A549 (cell line): ENCODE measurements at regions not wholly inside any gene's neighbourhood (a gene's known extent, or its start where the extent isn't known, plus 50 kb on each side); places are given as distances from the start of the nearest gene placed in this dataset.

ENCODE experiments used
- ATAC-seq, 2 experiments: fragments of 200-7000 bp in 1 of 2; fragments of >200 bp in 1 of 2; cut with Nextera tagmentation in 1 of 2; cut with Tn5 transposase in 1 of 2; 3 replicates each; pipeline versions ENCODE4 v1.8.0 to v1.9.1; 2018 to 2020; ENCODE audit warnings: mild to moderate bottlenecking in 1 of 2, moderate library complexity in 1 of 2
- CTCF ChIA-PET: fragments of 300-600 bp; sonication (Branson Sonifier 250); formaldehyde crosslinking; extraction: SDS; loops from one replicate; lab custom pipeline; 2021; ENCODE audit warnings: antibody characterized with exemption, inconsistent platforms; lab: Yijun Ruan, JAX
- POLR2A ChIA-PET: fragments of 350-600 bp; formaldehyde crosslinking; extraction: SDS; loops from one replicate; lab custom pipeline; 2021; ENCODE audit warnings: antibody characterized with exemption, inconsistent platforms; lab: Yijun Ruan, JAX
- DNase-seq, 2 experiments: peaks; one replicate each; pipeline versions ENCODE4 v3.0.0 to v3.0.0-alpha.2; 2011 to 2016; ENCODE audit warnings: low read depth in 1 of 2, low spot score in 1 of 2
- FAIRE-seq: peaks from 2 replicates; lab custom pipeline; 2011; peaks lifted over from hg19 to GRCh38; lab: Jason Lieb, UNC
- H3K27ac ChIP-seq, 2 experiments: fragments of >200 bp; sonication (Bioruptor Twin); formaldehyde crosslinking; 3 replicates each; pipeline ENCODE4 v1.5.1; 2016 to 2017
- H3K4me1 ChIP-seq: fragments of >200 bp; sonication (Bioruptor Twin); formaldehyde crosslinking; 3 replicates; pipeline ENCODE4 v1.6.1; 2016
- H3K4me2 ChIP-seq: fragments of >200 bp; sonication (Bioruptor Twin); formaldehyde crosslinking; 3 replicates; pipeline ENCODE4 v1.6.1; 2016
- H3K4me3 ChIP-seq: fragments of >200 bp; sonication (Bioruptor Twin); formaldehyde crosslinking; 3 replicates; pipeline ENCODE4 v1.5.1; 2016
- H3K9me3 ChIP-seq: fragments of >200 bp; sonication (Bioruptor Twin); formaldehyde crosslinking; 3 replicates; pipeline ENCODE4 v1.6.1; 2016
- CBX2 ChIP-seq: fragments of 200-600 bp; sonication (generic); IDR thresholded peaks from 2 replicates; pipeline ENCODE4 v1.6.1; 2016; ENCODE audit warnings: low read depth, mild to moderate bottlenecking, borderline replicate concordance
- CBX8 ChIP-seq: fragments of 200-600 bp; sonication (generic); IDR thresholded peaks from 2 replicates; pipeline ENCODE4 v1.6.1; 2016
- CHD2 ChIP-seq: fragments of 150-350 bp; IDR thresholded peaks from 2 replicates; pipeline ENCODE4 v1.6.1; 2014; ENCODE audit warnings: low read length; ENCODE audit not compliant: partially characterized antibody
- CTCF ChIP-seq: fragments of >200 bp; sonication (Bioruptor Twin); formaldehyde crosslinking; IDR thresholded peaks from 3 replicates; pipeline ENCODE4 v1.5.1; 2016
- EHF ChIP-seq: fragments of 250-450 bp; sonication (Bioruptor Pico); IDR thresholded peaks from 2 replicates; pipeline ENCODE4 v1.5.0; 2020; ENCODE audit warnings: mild to moderate bottlenecking
- ESRRA ChIP-seq: fragments of 150-350 bp; IDR thresholded peaks from 2 replicates; pipeline ENCODE4 v1.6.1; 2014; ENCODE audit warnings: mild to moderate bottlenecking, low read length, borderline replicate concordance
- FOSB ChIP-seq: fragments of 250-450 bp; sonication (Bioruptor Pico); IDR thresholded peaks from 2 replicates; pipeline ENCODE4 v1.5.0; 2020; ENCODE audit warnings: mild to moderate bottlenecking, moderate library complexity
- FOSL2 ChIP-seq, 2 experiments: fragments of 450-650 bp in 1 of 2; fragments of >200 bp in 1 of 2; sonication (Bioruptor Twin) in 1 of 2; formaldehyde crosslinking; IDR thresholded peaks; 2 replicates each; pipeline versions ENCODE4 v1.5.0 to v1.6.1; 2016 to 2020; ENCODE audit warnings: mild to moderate bottlenecking in 1 of 2, moderate library complexity in 1 of 2
- FOXS1 ChIP-seq: fragments of 250-450 bp; sonication (Bioruptor Pico); IDR thresholded peaks from 2 replicates; pipeline ENCODE4 v1.5.0; 2020; ENCODE audit warnings: mild to moderate bottlenecking, moderate library complexity
- HES2 ChIP-seq: fragments of >200 bp; sonication (Bioruptor Twin); formaldehyde crosslinking; IDR thresholded peaks from 2 replicates; pipeline ENCODE4 v1.6.1; 2016
- HOXB5 ChIP-seq: fragments of 250-450 bp; sonication (Bioruptor Pico); IDR thresholded peaks from 2 replicates; pipeline ENCODE4 v1.5.0; 2020; ENCODE audit warnings: mild to moderate bottlenecking, moderate library complexity
- JUN ChIP-seq, 2 experiments: fragments of >200 bp; sonication (Bioruptor Twin); formaldehyde crosslinking; IDR thresholded peaks; 2 replicates in 1 of 2; 3 replicates in 1 of 2; pipeline ENCODE4 v1.6.1; 2016 to 2017
- KDM5A ChIP-seq: fragments of 200-600 bp; sonication (generic); IDR thresholded peaks from 2 replicates; pipeline ENCODE4 v1.6.1; 2016; ENCODE audit warnings: antibody characterized with exemption, mild to moderate bottlenecking
- MAX ChIP-seq: IDR thresholded peaks from 2 replicates; pipeline ENCODE4 v1.6.1; 2012
- MAZ ChIP-seq: fragments of 150-350 bp; IDR thresholded peaks from 2 replicates; pipeline ENCODE4 v1.6.1; 2014; ENCODE audit warnings: antibody characterized with exemption, low read depth, low read length, borderline replicate concordance
- MYC ChIP-seq: IDR thresholded peaks from 2 replicates; pipeline ENCODE4 v1.6.1; 2012; ENCODE audit warnings: mild to moderate bottlenecking, inconsistent platforms, low read length, improper control_type of control experiment, borderline replicate concordance
- NFE2L2 ChIP-seq: fragments of 150-350 bp; conservative IDR thresholded peaks from 2 replicates; pipeline ENCODE4 v1.6.1; 2014; ENCODE audit warnings: low read length
- PBX3 ChIP-seq: IDR thresholded peaks from 2 replicates; pipeline ENCODE4 v1.6.1; 2012
- SMC3 ChIP-seq: fragments of >200 bp; sonication (Bioruptor Twin); formaldehyde crosslinking; IDR thresholded peaks from 3 replicates; pipeline ENCODE4 v1.6.1; 2018; ENCODE audit warnings: inconsistent platforms
- USF2 ChIP-seq: fragments of 450-650 bp; IDR thresholded peaks from 2 replicates; pipeline ENCODE4 v1.6.1; 2014; ENCODE audit warnings: antibody characterized with exemption
- ZFP36 ChIP-seq: fragments of 450-650 bp; IDR thresholded peaks from 2 replicates; pipeline ENCODE4 v1.6.1; 2014; ENCODE audit warnings: borderline replicate concordance; ENCODE audit not compliant: partially characterized antibody
- ZSCAN20 ChIP-seq: fragments of 250-450 bp; sonication (Bioruptor Pico); IDR thresholded peaks from 2 replicates; pipeline ENCODE4 v1.8.0; 2022; ENCODE audit warnings: mild to moderate bottlenecking, moderate library complexity
- WGBS: methylation state at CpG from one replicate; pipeline ENCODE4 v1.1.6; 2017; ENCODE audit errors: missing lambda C conversion rate; 5-methylcytosine and 5-hydroxymethylcytosine counted together

GRCh38 chr21:40938078-40938477 is 91.1 kb upstream of the DSCAM start:
- FAIRE-seq = no peak
- no peak overlapping the region for H3K27ac ChIP-seq
- TF ChIP-seq MAX = no peak
- no peak for TF ChIP-seq ZSCAN20 (CRISPR knock-in tag)
- no peak for TF ChIP-seq FOSL2 (IDR thresholded peaks at IDR 0.05)
- no peak for TF ChIP-seq FOSL2 (CRISPR knock-in tag; IDR thresholded peaks at IDR 0.05)
- TF ChIP-seq SMC3 = no peak
- no peak for TF ChIP-seq CHD2
- TF ChIP-seq NFE2L2 = no peak
- no peak for TF ChIP-seq MYC
- no peak for TF ChIP-seq ESRRA
- no peak for TF ChIP-seq HES2
- H3K4me1 ChIP-seq = no peaks in the 10 kb centered on the region
- no peaks in the 10 kb centered on the region for H3K9me3 ChIP-seq
- ATAC-seq = no peak
- no peak overlapping the region for H3K4me2 ChIP-seq
- CTCF ChIA-PET = interaction anchor here (0.6 kb wide), 1 partner anchor 475 kb away, joined by 3 read pairs; no protein-coding TSS in a partner anchor
- H3K4me3 ChIP-seq = no peak overlapping the region
- 38% methylated on average over 2 of the region's 2 CpGs for WGBS
- no peak for DNase-seq
- POLR2A ChIA-PET = no interaction called here

GRCh38 chr21:40938611-40939010 is 91.7 kb upstream of the DSCAM start:
- Histone ChIP-seq H3K9me3 (no peaks in the 10 kb centered on the region), H3K4me1 (no peaks in the 10 kb centered on the region), H3K27ac (no peak overlapping the region), H3K4me2 (no peak overlapping the region), H3K4me3 (no peak overlapping the region)
- ATAC-seq (no peak), DNase-seq (no peak), FAIRE-seq (no peak)
- WGBS = 14% methylated on average over 4 of the region's 4 CpGs
- ChIA-PET CTCF (interaction anchor here (0.6 kb wide), 1 partner anchor 476 kb away, joined by 3 read pairs; no protein-coding TSS in a partner anchor), POLR2A (no interaction called here)
- TF ChIP-seq FOSB = no peak
- no peak for TF ChIP-seq KDM5A
- TF ChIP-seq MAX = no peak
- TF ChIP-seq CBX8 = no peak
- no peak for TF ChIP-seq PBX3
- TF ChIP-seq CBX2 = no peak
- TF ChIP-seq HOXB5 (CRISPR knock-in tag) = no peak
- TF ChIP-seq CTCF = no peak
- no peak for TF ChIP-seq USF2
- TF ChIP-seq JUN (IDR thresholded peaks at IDR 0.05) = no peak
- TF ChIP-seq ESRRA = no peak
- no peak for TF ChIP-seq ZSCAN20 (CRISPR knock-in tag)
- no peak for TF ChIP-seq EHF

- no peak for ATAC-seq
- 15% methylated on average over 3 of the region's 3 CpGs for WGBS
- no peaks in the 10 kb centered on the region for H3K9me3 ChIP-seq
- H3K4me3 ChIP-seq = no peak overlapping the region
- H3K4me1 ChIP-seq = no peaks in the 10 kb centered on the region
- DNase-seq = no peak
- H3K27ac ChIP-seq = no peak overlapping the region
- no peak overlapping the region for H3K4me2 ChIP-seq
- CTCF ChIA-PET = no interaction called here
- POLR2A ChIA-PET = no interaction called here
- TF ChIP-seq CBX8 (no peak), KDM5A (no peak), ZSCAN20 (CRISPR knock-in tag) (no peak), MAZ (no peak), FOXS1 (CRISPR knock-in tag) (no peak), ZFP36 (no peak), CBX2 (no peak)
- no peak for FAIRE-seq
Observed at GRCh38 chr21:40947713-40948112, 100.8 kb upstream of the DSCAM start.
